Fibroblast of the aortic adventitia (primary cell): ENCODE measurements at regions not wholly inside any gene's neighbourhood (a gene's known extent, or its start where the extent isn't known, plus 50 kb on each side); places are given as distances from the start of the nearest gene placed in this dataset.
A peak's percentile ranks its signal among the peaks of the same experiment; 100 is the strongest.
"Not testable (repeated sequence)": the region's sequence is repeated elsewhere in the genome, so short reads cannot be mapped to it uniquely, and the experiment has no call there.

Experiments used
- DNase-seq: peaks from one replicate; pipeline ENCODE4 v3.0.0-alpha.2; 2010; ENCODE audit warnings: low read depth
- H3K4me3 ChIP-seq: 2 replicates; pipeline ENCODE4 v1.5.1; 2011; ENCODE audit warnings: low read depth, mild to moderate bottlenecking, control low read depth, low read length, moderate library complexity
- TF ChIP-seq, protein P1 (sequence below): IDR thresholded peaks from 2 replicates; pipeline ENCODE4 v1.5.1; 2011; ENCODE audit warnings: mild to moderate bottlenecking, low read length, control low read depth, inconsistent platforms; ENCODE audit not compliant: insufficient read depth

GRCh38 chr3:96347289-96347688, 467.1 kb upstream of the EPHA6 start:
- no peak for DNase-seq
- H3K4me3 ChIP-seq, result no peak overlapping the region
- TF ChIP-seq, protein P1, sequence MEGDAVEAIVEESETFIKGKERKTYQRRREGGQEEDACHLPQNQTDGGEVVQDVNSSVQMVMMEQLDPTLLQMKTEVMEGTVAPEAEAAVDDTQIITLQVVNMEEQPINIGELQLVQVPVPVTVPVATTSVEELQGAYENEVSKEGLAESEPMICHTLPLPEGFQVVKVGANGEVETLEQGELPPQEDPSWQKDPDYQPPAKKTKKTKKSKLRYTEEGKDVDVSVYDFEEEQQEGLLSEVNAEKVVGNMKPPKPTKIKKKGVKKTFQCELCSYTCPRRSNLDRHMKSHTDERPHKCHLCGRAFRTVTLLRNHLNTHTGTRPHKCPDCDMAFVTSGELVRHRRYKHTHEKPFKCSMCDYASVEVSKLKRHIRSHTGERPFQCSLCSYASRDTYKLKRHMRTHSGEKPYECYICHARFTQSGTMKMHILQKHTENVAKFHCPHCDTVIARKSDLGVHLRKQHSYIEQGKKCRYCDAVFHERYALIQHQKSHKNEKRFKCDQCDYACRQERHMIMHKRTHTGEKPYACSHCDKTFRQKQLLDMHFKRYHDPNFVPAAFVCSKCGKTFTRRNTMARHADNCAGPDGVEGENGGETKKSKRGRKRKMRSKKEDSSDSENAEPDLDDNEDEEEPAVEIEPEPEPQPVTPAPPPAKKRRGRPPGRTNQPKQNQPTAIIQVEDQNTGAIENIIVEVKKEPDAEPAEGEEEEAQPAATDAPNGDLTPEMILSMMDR, result no peak

DNA sequence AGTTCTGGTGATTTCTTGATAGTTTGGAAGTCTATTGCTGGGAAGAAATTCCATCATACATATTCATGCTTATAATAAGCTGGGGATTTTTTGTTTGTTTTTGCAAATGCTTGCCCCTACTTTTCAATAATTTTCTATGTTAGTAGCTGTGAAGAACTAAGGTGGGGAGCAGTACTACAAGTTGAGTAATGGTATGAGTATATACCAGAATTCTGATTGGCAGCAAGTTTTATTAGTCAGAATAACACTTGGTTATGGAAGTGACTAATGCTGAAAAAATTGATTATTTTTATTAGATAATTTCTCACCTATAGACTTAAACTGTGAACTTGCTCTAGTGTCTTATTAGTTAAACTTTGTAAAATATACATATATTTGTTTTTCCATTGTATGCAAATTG, 462.8 kb upstream of the EPHA6 start:
- not testable (repeated sequence) for DNase-seq, H3K4me3 ChIP-seq

DNA sequence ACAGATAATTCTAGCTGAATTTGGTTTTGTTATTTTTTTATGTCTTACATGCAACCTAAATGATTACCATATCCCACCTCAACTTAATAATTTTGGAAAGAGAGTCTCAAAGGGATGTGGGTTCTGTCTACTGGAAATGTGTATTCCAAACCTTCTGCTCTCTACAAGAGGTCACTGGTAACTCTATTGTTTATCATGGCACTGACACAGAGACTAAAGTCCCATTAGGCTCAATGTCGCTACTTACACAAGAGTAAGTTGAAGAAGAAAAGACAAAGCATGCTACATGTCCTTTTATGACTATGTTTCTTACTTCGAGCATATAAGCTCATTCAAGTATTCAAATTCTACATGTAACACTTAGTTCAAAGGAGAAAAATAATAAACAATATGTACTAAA, 460.3 kb upstream of the EPHA6 start:
- TF ChIP-seq, protein P1, result no peak
- no peak for DNase-seq
- H3K4me3 ChIP-seq, result no peak overlapping the region

DNA sequence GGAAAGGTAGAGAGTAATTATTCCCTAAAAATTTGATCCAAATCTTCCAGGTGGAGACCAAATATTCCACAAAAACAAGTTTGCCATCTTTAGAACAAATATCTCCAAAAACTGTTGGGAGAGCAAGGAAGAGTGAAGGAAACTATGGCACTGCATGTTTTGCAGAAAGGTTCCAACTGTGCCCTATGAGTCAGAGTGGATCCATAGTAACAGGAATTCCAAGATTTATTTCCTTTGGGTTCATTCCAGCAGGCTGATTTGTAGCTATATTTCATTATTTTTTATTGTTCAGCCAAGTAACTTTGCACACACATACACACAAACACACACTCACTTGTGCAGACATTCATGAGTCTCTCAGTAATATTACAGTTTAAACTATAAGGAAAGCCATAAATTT, 459.7 kb upstream of the EPHA6 start:
- no peak overlapping the region for H3K4me3 ChIP-seq
- TF ChIP-seq, protein P1, result no peak
- peak; percentile 4 for DNase-seq

DNA sequence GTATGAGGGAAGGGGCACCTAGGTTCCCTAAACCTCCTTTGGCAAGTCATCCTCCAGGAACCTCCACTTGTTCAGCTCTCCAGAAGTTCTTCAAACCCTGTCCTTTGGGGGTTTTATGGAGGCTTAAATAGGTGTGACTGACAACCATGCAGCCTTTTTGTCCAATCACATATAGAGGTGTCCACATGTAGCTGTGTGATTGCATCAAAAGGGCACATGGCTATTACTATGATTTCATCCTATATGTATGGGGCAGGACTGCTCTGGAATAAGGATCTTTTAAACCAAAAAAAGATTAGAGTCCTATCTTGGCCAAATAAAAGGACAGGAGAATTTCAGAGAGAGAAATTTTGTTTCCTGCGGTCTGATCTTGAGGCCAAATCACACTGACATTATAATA, 453.2 kb upstream of the EPHA6 start:
- no peak overlapping the region for H3K4me3 ChIP-seq
- TF ChIP-seq, protein P1, result no peak
- DNase-seq, result no peak

- DNase-seq, result no peak
- no peak overlapping the region for H3K4me3 ChIP-seq
- TF ChIP-seq, protein P1, result no peak
Observed at GRCh38 chr3:96370637-96371036, 443.8 kb upstream of the EPHA6 start.

DNA sequence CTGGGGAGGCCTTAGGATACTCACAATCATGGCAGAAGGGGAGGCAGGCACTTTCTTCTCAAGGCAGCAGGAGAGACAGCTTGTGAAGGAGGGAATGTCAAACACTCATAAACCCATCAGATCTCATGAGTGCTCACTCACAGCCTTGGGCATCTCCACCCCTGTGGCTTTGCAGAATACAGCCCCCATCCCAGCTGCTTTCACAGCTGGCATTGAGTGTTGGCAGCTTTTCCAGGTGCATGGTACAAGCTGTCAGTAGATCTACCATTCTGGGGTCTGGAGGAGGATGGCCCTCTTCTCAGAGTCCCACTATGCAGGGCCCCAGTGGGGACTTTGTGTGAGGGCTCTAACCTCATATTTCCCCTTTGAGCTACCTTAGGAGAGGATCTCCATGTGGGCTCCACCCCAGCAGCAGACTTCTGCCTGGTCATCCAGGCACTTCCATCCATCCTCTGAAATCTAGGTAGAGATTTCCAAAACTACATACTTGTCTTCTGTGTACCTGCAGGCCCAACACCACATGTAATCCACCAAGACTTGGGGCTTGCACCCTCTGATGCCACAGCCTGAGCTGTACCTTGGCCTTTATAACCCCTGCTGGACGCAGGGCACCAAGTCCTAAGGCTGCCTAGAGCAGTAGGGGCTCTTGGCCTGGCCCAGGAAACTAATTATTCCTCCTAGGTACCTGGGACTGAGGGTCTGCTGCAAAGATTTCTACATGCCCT, 404.2 kb upstream of the EPHA6 start:
- H3K4me3 ChIP-seq, result no peak overlapping the region
- no peak for DNase-seq
- TF ChIP-seq, protein P1, result no peak
